GM23248 (cell line): ENCODE measurements at regions not wholly inside any gene's neighbourhood (a gene's known extent, or its start where the extent isn't known, plus 50 kb on each side); places are given as distances from the start of the nearest gene placed in this dataset.

Experiments used
- EZH2 ChIP-seq: fragments of 200-600 bp; sonication (generic); IDR thresholded peaks from 2 replicates; pipeline ENCODE4 v1.6.1; 2018; ENCODE audit warnings: antibody characterized with exemption, mild to moderate bottlenecking; ENCODE audit not compliant: insufficient read depth, poor library complexity, severe bottlenecking
- EZH2phosphoT487 ChIP-seq: fragments of 200-600 bp; sonication (generic); IDR thresholded peaks from 2 replicates; pipeline ENCODE4 v1.6.1; 2018; ENCODE audit warnings: antibody characterized with exemption, moderate library complexity, mild to moderate bottlenecking, low read depth; ENCODE audit not compliant: insufficient read depth

DNA sequence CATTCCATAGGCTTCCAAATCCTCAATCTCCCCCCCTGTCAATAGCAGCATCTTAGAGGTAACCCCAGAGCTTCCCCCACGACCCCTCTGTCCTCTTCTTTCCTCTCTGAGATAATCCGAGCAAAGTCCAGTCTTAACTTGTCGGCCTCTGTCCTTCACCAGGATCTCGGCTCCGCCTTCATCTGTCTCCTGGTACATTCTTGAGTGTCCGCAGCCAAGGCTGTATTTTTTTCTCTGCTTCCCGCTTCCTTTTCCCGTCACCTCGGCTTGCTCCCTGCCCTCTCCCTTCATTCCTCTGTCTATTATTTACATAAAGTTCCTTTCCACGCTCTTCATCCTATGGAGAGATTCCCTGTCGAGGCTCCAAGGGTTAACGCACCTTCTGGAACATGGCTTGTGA, 153.9 kb upstream of the GSC start:
- TF ChIP-seq EZH2 (no peak), EZH2phosphoT487 (no peak)
